ENCODE measurements at regions not wholly inside any gene's neighbourhood (a gene's known extent, or its start where the extent isn't known, plus 50 kb on each side); places are given as distances from the start of the nearest gene placed in this dataset.

- TF ChIP-seq POLR2A (IDR thresholded peaks at IDR 0.05) (no peak), CTCF (IDR thresholded peaks at IDR 0.05) (no peak)
- no peak for DNase-seq
- Histone ChIP-seq H3K4me3 (no peak overlapping the region), H3K27me3 (no peaks in the 10 kb centered on the region), H3K9me3 (replicated peaks in 1 of 3) (no peaks in the 10 kb centered on the region), H3K4me1 (replicated peaks in 1 of 2) (no peaks in the 10 kb centered on the region), H3K36me3 (replicated peaks in 1 of 2) (no peaks in the 10 kb centered on the region), H3K27ac (no peak overlapping the region)
- WGBS, 4 donors, result 30 to 45% (median 38%) methylated on average over 4 of the region's 4 CpGs
- intact Hi-C loops (cut with DNase I), result no loop called here
Observed at GRCh38 chr4:59400334-59400733, 1799.8 kb upstream of the ADGRL3 start.

- no peak for DNase-seq
- no peak overlapping the region for H3K27ac ChIP-seq
- H3K4me1 ChIP-seq (replicated peaks in 1 of 2), result no peaks in the 10 kb centered on the region
- no peaks in the 10 kb centered on the region for H3K36me3 ChIP-seq (replicated peaks in 1 of 2)
- intact Hi-C loops (cut with DNase I), result no loop called here
- no peaks in the 10 kb centered on the region for H3K9me3 ChIP-seq (replicated peaks in 1 of 3)
- TF ChIP-seq CTCF (IDR thresholded peaks at IDR 0.05), result no peak
- no peak for TF ChIP-seq POLR2A (IDR thresholded peaks at IDR 0.05)
- no peaks in the 10 kb centered on the region for H3K27me3 ChIP-seq
- no peak overlapping the region for H3K4me3 ChIP-seq
Observed at GRCh38 chr4:59409647-59410046, 1790.5 kb upstream of the ADGRL3 start.

- Histone ChIP-seq H3K4me1 (replicated peaks in 1 of 2) (no peaks in the 10 kb centered on the region), H3K4me3 (no peak overlapping the region), H3K9me3 (replicated peaks in 1 of 3) (no peaks in the 10 kb centered on the region), H3K36me3 (replicated peaks in 1 of 2) (no peaks in the 10 kb centered on the region), H3K27ac (no peak overlapping the region), H3K27me3 (no peaks in the 10 kb centered on the region)
- TF ChIP-seq POLR2A (IDR thresholded peaks at IDR 0.05) (no peak), CTCF (IDR thresholded peaks at IDR 0.05) (no peak)
- 47 to 73% (median 57%) methylated on average over 4 to 5 of the region's 5 CpGs for WGBS, 4 donors
- intact Hi-C loops (cut with DNase I), result no loop called here
- no peak for DNase-seq
Observed at GRCh38 chr4:59412739-59413138, 1787.4 kb upstream of the ADGRL3 start.

GRCh38 chr4:59455751-59456150, 1744.4 kb upstream of the ADGRL3 start:
- H3K4me3 ChIP-seq, result no peak overlapping the region
- H3K9me3 ChIP-seq (replicated peaks in 1 of 3), result no peaks in the 10 kb centered on the region
- no peak overlapping the region for H3K27ac ChIP-seq
- intact Hi-C loops (cut with DNase I), result no loop called here
- H3K27me3 ChIP-seq, result no peaks in the 10 kb centered on the region
- no peaks in the 10 kb centered on the region for H3K4me1 ChIP-seq (replicated peaks in 1 of 2)
- H3K36me3 ChIP-seq (replicated peaks in 1 of 2), result no peaks in the 10 kb centered on the region
- TF ChIP-seq POLR2A (IDR thresholded peaks at IDR 0.05), result no peak
- TF ChIP-seq CTCF (IDR thresholded peaks at IDR 0.05), result no peak
- DNase-seq, result no peak
